ENCODE measurements at regions not wholly inside any gene's neighbourhood (a gene's known extent, or its start where the extent isn't known, plus 50 kb on each side); places are given as distances from the start of the nearest gene placed in this dataset.
"Not testable (repeated sequence)": the region's sequence is repeated elsewhere in the genome, so short reads cannot be mapped to it uniquely, and the experiment has no call there.

DNA sequence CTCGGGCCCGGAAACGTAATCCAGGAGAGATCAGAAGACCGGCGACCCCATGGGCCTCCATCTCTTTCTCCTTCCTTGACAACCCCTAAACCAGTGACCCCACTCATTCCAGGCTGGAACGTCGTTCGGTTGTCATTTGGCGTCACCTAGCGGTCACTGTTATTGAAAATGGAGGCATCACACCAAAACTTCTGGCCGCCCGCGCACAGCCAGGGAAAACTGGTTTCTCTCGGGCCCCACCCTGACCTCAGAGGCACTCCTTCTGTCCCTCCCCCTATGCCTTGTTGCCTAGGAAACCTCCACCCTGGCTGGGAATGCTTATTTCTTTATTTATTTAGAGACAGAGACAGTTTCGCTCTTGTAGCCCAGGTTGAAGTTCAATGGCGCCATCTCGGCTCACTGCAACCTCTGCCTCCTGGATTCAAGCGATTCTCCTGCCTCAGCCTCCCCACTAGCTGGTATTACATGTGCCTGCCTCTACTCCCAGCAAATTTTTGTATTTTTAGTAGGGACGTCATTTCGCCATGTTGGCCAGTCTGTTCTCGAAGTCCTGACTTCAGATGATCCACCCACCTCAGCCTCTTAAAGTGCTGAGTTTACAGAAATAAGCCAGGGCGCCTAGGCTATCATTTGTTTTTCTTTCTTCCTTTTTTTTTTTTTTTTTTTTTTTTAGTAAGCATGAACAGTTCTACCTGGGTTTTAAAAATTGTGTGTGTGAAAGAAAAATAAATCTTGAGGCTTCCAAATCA lies 2144.1 kb upstream of the TPTE start:
- not testable (repeated sequence) for H3K4me1 Mint-ChIP-seq, H3K27me3 Mint-ChIP-seq

DNA sequence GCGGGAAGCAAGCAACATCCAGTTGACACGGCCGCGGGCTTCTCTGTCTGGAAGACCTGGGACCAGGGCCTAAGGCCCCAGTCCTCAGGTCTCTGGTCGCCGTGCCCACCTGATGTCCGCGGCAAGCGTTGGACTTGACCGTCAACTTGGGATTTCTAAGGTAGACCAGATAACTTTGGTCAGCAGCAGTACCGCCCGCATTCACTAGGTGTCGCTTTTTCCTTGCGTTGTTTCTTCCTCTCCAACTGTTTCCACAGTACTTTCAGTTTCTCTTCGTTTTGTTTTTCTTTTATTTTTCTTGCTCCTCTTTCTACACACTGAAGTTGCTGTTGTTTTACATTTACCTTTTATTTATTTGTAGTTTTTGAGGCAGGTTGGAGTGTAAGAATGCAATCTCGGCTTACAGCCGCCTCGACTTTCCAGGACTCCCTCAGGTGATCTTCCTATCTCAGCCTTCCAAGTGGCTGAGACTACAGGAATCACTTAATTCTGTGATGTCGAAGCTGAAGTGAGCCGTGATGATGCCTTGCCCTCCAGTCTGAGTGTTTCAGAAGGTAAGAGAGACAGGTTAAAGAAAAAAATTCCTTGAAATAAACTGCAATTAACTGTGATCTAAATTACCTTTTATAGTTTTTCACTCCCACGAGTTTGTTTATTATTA lies 2140.8 kb upstream of the TPTE start:
- not testable (repeated sequence) for H3K9me3 ChIP-seq (ENCODE audit: control insufficient read depth, low read length, poor library complexity, severe bottlenecking); H3K36me3 Mint-ChIP-seq (ENCODE audit: low read depth); H3K4me3 Mint-ChIP-seq; H3K27me3 Mint-ChIP-seq; H3K4me1 Mint-ChIP-seq; DNase-seq; H3K27ac Mint-ChIP-seq
- peak; percentile 71 for ATAC-seq

More for the DNA sequence above, 2144.1 kb upstream of the TPTE start:
- not testable (repeated sequence) for H3K9me3 ChIP-seq (ENCODE audit: control insufficient read depth, low read length, poor library complexity, severe bottlenecking); DNase-seq; H3K36me3 Mint-ChIP-seq (ENCODE audit: low read depth); H3K27ac Mint-ChIP-seq; H3K4me3 Mint-ChIP-seq
- ATAC-seq: peak; percentile 73

DNA sequence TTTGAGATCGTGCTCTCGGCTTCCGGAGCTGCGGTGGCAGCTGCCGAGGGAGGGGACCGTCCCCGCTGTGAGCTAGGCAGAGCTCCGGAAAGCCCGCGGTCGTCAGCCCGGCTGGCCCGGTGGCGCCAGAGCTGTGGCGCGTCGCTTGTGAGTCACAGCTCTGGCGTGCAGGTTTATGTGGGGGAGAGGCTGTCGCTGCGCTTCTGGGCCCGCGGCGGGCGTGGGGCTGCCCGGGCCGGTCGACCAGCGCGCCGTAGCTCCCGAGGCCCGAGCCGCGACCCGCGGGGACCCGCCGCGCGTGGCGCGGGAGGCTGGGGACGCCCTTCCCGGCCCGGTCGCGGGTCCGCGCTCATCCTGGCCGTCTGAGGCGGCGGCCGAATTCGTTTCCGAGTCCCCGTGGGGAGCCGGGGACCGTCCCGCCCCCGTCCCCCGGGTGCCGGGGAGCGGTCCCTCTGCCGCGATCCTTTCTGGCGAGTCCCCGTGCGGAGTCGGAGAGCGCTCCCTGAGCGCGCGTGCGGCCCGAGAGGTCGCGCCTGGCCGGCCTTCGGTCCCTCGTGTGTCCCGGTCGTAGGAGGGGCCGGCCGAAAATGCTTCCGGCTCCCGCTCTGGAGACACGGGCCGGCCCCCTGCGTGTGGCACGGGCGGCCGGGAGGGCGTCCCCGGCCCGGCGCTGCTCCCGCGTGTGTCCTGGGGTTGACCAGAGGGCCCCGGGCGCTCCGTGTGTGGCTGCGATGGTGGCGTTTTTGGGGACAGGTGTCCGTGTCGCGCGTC lies 2133.0 kb upstream of the TPTE start:
- peak; percentile 54 for ATAC-seq
- H3K9me3 ChIP-seq (ENCODE audit: control insufficient read depth, low read length, poor library complexity, severe bottlenecking); H3K27me3 Mint-ChIP-seq; H3K36me3 Mint-ChIP-seq (ENCODE audit: low read depth); H3K27ac Mint-ChIP-seq; H3K4me3 Mint-ChIP-seq; H3K4me1 Mint-ChIP-seq; DNase-seq: not testable (repeated sequence)

DNA sequence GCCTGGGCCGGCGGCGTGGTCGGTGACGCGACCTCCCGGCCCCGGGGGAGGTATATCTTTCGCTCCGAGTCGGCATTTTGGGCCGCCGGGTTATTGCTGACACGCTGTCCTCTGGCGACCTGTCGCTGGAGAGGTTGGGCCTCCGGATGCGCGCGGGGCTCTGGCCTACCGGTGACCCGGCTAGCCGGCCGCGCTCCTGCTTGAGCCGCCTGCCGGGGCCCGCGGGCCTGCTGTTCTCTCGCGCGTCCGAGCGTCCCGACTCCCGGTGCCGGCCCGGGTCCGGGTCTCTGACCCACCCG lies 2132.5 kb upstream of the TPTE start:
- not testable (repeated sequence) for ATAC-seq; DNase-seq; H3K27me3 Mint-ChIP-seq; H3K4me1 Mint-ChIP-seq; H3K9me3 ChIP-seq (ENCODE audit: control insufficient read depth, low read length, poor library complexity, severe bottlenecking); H3K4me3 Mint-ChIP-seq; H3K27ac Mint-ChIP-seq; H3K36me3 Mint-ChIP-seq (ENCODE audit: low read depth)

DNA sequence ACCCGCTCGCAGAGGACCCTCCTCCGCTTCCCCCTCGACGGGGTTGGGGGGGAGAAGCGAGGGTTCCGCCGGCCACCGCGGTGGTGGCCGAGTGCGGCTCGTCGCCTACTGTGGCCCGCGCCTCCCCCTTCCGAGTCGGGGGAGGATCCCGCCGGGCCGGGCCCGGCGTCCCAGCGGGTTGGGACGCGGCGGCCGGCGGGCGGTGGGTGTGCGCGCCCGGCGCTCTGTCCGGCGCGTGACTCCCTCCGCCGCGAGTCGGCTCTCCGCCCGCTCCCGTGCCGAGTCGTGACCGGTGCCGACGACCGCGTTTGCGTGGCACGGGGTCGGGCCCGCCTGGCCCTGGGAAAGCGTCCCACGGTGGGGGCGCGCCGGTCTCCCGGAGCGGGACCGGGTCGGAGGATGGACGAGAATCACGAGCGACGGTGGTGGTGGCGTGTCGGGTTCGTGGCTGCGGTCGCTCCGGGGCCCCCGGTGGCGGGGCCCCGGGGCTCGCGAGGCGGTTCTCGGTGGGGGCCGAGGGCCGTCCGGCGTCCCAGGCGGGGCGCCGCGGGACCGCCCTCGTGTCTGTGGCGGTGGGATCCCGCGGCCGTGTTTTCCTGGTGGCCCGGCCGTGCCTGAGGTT lies 2130.7 kb upstream of the TPTE start:
- not testable (repeated sequence) for H3K27me3 Mint-ChIP-seq; H3K9me3 ChIP-seq (ENCODE audit: control insufficient read depth, low read length, poor library complexity, severe bottlenecking); DNase-seq; H3K4me1 Mint-ChIP-seq; ATAC-seq; H3K4me3 Mint-ChIP-seq; H3K27ac Mint-ChIP-seq; H3K36me3 Mint-ChIP-seq (ENCODE audit: low read depth)

DNA sequence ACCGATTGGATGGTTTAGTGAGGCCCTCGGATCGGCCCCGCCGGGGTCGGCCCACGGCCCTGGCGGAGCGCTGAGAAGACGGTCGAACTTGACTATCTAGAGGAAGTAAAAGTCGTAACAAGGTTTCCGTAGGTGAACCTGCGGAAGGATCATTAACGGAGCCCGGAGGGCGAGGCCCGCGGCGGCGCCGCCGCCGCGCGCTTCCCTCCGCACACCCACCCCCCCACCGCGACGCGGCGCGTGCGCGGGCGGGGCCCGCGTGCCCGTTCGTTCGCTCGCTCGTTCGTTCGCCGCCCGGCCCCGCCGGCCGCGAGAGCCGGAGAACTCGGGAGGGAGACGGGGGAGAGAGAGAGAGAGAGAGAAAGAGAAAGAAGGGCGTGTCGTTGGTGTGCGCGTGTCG lies 2127.0 kb upstream of the TPTE start:
- H3K36me3 Mint-ChIP-seq (ENCODE audit: low read depth); H3K27me3 Mint-ChIP-seq; H3K27ac Mint-ChIP-seq; DNase-seq; H3K4me1 Mint-ChIP-seq; ATAC-seq; H3K4me3 Mint-ChIP-seq; H3K9me3 ChIP-seq (ENCODE audit: control insufficient read depth, low read length, poor library complexity, severe bottlenecking): not testable (repeated sequence)

DNA sequence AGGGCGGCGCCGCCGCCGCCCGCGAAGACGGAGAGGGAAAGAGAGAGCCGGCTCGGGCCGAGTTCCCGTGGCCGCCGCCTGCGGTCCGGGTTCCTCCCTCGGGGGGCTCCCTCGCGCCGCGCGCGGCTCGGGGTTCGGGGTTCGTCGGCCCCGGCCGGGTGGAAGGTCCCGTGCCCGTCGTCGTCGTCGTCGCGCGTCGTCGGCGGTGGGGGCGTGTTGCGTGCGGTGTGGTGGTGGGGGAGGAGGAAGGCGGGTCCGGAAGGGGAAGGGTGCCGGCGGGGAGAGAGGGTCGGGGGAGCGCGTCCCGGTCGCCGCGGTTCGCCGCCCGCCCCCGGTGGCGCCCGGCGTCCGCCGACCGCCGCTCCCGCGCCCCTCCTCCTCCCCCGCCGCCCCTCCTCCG lies 2125.4 kb upstream of the TPTE start:
- H3K4me1 Mint-ChIP-seq; H3K36me3 Mint-ChIP-seq (ENCODE audit: low read depth); DNase-seq; H3K4me3 Mint-ChIP-seq; H3K9me3 ChIP-seq (ENCODE audit: control insufficient read depth, low read length, poor library complexity, severe bottlenecking); ATAC-seq; H3K27me3 Mint-ChIP-seq; H3K27ac Mint-ChIP-seq: not testable (repeated sequence)

DNA sequence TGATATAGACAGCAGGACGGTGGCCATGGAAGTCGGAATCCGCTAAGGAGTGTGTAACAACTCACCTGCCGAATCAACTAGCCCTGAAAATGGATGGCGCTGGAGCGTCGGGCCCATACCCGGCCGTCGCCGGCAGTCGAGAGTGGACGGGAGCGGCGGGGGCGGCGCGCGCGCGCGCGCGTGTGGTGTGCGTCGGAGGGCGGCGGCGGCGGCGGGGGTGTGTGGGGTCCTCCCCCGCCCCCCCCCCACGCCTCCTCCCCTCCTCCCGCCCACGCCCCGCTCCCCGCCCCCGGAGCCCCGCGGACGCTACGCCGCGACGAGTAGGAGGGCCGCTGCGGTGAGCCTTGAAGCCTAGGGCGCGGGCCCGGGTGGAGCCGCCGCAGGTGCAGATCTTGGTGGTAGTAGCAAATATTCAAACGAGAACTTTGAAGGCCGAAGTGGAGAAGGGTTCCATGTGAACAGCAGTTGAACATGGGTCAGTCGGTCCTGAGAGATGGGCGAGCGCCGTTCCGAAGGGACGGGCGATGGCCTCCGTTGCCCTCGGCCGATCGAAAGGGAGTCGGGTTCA lies 2122.4 kb upstream of the TPTE start:
- H3K9me3 ChIP-seq (ENCODE audit: control insufficient read depth, low read length, poor library complexity, severe bottlenecking); H3K36me3 Mint-ChIP-seq (ENCODE audit: low read depth); H3K4me3 Mint-ChIP-seq; DNase-seq; H3K27ac Mint-ChIP-seq; ATAC-seq; H3K27me3 Mint-ChIP-seq; H3K4me1 Mint-ChIP-seq: not testable (repeated sequence)

DNA sequence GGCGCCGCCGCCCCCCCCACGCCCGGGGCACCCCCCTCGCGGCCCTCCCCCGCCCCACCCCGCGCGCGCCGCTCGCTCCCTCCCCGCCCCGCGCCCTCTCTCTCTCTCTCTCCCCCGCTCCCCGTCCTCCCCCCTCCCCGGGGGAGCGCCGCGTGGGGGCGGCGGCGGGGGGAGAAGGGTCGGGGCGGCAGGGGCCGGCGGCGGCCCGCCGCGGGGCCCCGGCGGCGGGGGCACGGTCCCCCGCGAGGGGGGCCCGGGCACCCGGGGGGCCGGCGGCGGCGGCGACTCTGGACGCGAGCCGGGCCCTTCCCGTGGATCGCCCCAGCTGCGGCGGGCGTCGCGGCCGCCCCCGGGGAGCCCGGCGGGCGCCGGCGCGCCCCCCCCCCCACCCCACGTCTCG lies 2121.5 kb upstream of the TPTE start:
- ATAC-seq; H3K27me3 Mint-ChIP-seq; DNase-seq; H3K27ac Mint-ChIP-seq; H3K4me1 Mint-ChIP-seq; H3K9me3 ChIP-seq (ENCODE audit: control insufficient read depth, low read length, poor library complexity, severe bottlenecking); H3K4me3 Mint-ChIP-seq; H3K36me3 Mint-ChIP-seq (ENCODE audit: low read depth): not testable (repeated sequence)

DNA sequence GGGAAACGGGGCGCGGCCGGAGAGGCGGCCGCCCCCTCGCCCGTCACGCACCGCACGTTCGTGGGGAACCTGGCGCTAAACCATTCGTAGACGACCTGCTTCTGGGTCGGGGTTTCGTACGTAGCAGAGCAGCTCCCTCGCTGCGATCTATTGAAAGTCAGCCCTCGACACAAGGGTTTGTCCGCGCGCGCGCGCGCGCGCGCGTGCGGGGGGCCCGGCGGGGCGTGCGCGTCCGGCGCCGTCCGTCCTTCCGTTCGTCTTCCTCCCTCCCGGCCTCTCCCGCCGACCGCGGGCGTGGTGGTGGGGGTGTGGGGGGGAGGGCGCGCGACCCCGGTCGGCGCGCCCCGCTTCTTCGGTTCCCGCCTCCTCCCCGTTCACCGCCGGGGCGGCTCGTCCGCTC lies 2119.6 kb upstream of the TPTE start:
- H3K36me3 Mint-ChIP-seq (ENCODE audit: low read depth); H3K27me3 Mint-ChIP-seq; H3K27ac Mint-ChIP-seq; ATAC-seq; H3K4me1 Mint-ChIP-seq; H3K4me3 Mint-ChIP-seq; DNase-seq; H3K9me3 ChIP-seq (ENCODE audit: control insufficient read depth, low read length, poor library complexity, severe bottlenecking): not testable (repeated sequence)

DNA sequence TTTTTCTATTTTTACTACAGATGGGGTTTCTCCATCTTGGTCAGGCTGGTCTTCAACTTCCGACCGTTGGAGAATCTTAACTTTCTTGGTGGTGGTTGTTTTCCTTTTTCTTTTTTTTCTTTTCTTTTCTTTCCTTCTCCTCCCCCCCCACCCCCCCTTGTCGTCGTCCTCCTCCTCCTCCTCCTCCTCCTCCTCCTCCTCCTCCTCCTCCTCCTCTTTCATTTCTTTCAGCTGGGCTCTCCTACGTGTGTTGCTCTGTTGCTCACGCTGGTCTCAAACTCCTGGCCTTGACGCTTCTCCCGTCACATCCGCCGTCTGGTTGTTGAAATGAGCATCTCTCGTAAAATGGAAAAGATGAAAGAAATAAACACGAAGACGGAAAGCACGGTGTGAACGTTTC lies 2115.1 kb upstream of the TPTE start:
- H3K27me3 Mint-ChIP-seq; H3K9me3 ChIP-seq (ENCODE audit: control insufficient read depth, low read length, poor library complexity, severe bottlenecking); H3K4me1 Mint-ChIP-seq; H3K4me3 Mint-ChIP-seq; H3K27ac Mint-ChIP-seq; DNase-seq; ATAC-seq; H3K36me3 Mint-ChIP-seq (ENCODE audit: low read depth): not testable (repeated sequence)

DNA sequence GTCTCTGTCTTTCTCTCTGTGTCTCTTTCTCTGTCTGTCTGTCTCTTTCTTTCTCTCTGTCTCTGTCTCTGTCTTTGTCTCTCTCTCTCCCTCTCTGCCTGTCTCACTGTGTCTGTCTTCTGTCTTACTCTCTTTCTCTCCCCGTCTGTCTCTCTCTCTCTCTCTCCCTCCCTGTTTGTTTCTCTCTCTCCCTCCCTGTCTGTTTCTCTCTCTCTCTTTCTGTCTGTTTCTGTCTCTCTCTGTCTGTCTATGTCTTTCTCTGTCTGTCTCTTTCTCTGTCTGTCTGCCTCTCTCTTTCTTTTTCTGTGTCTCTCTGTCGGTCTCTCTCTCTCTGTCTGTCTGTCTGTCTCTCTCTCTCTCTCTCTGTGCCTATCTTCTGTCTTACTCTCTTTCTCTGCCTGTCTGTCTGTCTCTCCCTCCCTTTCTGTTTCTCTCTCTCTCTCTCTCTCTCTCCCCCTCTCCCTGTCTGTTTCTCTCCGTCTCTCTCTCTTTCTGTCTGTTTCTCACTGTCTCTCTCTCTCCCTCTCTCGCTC lies 2110.2 kb upstream of the TPTE start:
- peak overlapping the region; percentile 93 for H3K27ac Mint-ChIP-seq
- H3K4me3 Mint-ChIP-seq; DNase-seq; H3K36me3 Mint-ChIP-seq (ENCODE audit: low read depth); H3K9me3 ChIP-seq (ENCODE audit: control insufficient read depth, low read length, poor library complexity, severe bottlenecking); H3K27me3 Mint-ChIP-seq; H3K4me1 Mint-ChIP-seq: not testable (repeated sequence)
- ATAC-seq: peak; percentile 25

DNA sequence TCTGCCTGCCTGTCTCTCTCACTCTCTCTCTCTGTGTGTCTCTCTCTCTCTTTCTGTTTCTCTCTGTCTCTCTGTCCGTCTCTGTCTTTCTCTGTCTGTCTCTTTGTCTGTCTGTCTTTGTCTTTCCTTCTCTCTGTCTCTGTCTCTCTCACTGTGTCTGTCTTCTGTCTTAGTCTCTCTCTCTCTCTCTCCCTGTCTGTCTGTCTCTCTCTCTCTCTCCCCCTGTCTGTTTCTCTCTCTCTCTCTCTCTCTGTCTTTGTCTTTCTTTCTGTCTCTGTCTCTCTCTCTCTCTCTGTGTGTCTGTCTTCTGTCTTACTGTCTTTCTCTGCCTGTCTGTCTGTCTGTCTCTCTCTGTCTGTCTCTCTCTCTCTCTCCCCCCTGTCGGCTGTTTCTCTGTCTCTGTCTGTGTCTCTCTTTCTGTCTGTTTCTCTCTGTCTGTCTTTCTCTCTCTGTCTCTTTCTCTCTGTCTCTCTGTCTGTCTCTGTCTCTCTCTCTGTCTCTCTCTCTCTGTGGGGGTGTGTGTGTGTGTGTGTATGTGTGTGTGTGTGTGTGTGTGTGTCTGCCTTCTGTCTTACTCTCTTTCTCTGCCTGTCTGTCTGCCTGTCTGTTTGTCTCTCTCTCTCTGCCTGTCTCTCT lies 2101.3 kb upstream of the TPTE start:
- not testable (repeated sequence) for H3K36me3 Mint-ChIP-seq (ENCODE audit: low read depth); H3K9me3 ChIP-seq (ENCODE audit: control insufficient read depth, low read length, poor library complexity, severe bottlenecking); H3K27ac Mint-ChIP-seq; H3K4me3 Mint-ChIP-seq; H3K27me3 Mint-ChIP-seq; H3K4me1 Mint-ChIP-seq
- ATAC-seq: peak; percentile 85
- peak in 1 of 3 donors; percentile 47 for DNase-seq
